ENCODE measurements at regions not wholly inside any gene's neighbourhood (a gene's known extent, or its start where the extent isn't known, plus 50 kb on each side); places are given as distances from the start of the nearest gene placed in this dataset.

- TF ChIP-seq CBX8 (IDR thresholded peaks at IDR 0.05; ENCODE audit: borderline replicate concordance, low read depth, low read length) (no peak), CHD2 (IDR thresholded peaks at IDR 0.05; ENCODE audit: low read length) (no peak), KDM5A (IDR thresholded peaks at IDR 0.05; ENCODE audit: low read length) (no peak)
Observed at GRCh38 chrX:43566170-43566569, 89.9 kb upstream of the MAOA start (continued).
